ENCODE measurements at regions not wholly inside any gene's neighbourhood (a gene's known extent, or its start where the extent isn't known, plus 50 kb on each side); places are given as distances from the start of the nearest gene placed in this dataset.

GRCh38 chr10:52436664-52437063 is 122.6 kb downstream of the DKK1 start:
- no peak for TF ChIP-seq CTCF (IDR thresholded peaks at IDR 0.05; ENCODE audit: insufficient read depth, low read length, missing control alignments)
- no peak for DNase-seq (ENCODE audit: low read depth, low spot score)
- ChIA-PET CTCF (interaction anchor here (1.3 to 1.4 kb wide), 2 partner anchors 16 to 33 kb away, joined by 3 read pairs; no protein-coding TSS in a partner anchor), POLR2A (no interaction called here)
- H3K4me3 ChIP-seq (ENCODE audit: low read depth, low read length), result no peak overlapping the region

GRCh38 chr10:52437205-52437646 is 123.1 kb downstream of the DKK1 start:
- ChIA-PET CTCF (no interaction called here), POLR2A (no interaction called here)
- no peak for DNase-seq (ENCODE audit: low read depth, low spot score)
- TF ChIP-seq CTCF (IDR thresholded peaks at IDR 0.05; ENCODE audit: insufficient read depth, low read length, missing control alignments), result no peak
- H3K4me3 ChIP-seq (ENCODE audit: low read depth, low read length), result no peak overlapping the region

DNA sequence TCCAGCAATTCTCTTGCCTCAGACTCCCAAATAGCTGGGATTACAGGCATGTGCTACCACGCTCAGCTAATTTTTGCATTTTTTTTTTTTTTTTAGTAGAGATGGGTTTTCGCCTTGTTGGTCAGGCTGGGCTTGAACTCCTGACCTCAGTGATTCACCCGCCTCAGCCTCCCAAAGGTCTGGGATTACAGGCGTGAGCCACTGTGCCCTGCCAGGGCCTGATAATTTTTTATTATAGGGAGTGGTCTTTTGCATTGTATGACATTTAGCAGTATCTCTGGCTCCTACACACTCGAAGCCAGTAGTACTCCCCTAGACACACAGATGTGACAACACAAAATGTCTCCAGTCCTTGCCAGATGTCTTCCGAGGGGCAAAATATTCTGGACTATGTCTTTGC is 124.0 kb downstream of the DKK1 start:
- POLR2A ChIA-PET, result no interaction called here
- TF ChIP-seq CTCF (IDR thresholded peaks at IDR 0.05; ENCODE audit: insufficient read depth, low read length, missing control alignments), result no peak
- CTCF ChIA-PET, result no interaction called here

GRCh38 chr10:52440612-52441285 is 126.7 kb downstream of the DKK1 start:
- POLR2A ChIA-PET, result no interaction called here
- H3K4me3 ChIP-seq (ENCODE audit: low read depth, low read length), result no peak overlapping the region
- DNase-seq (ENCODE audit: low read depth, low spot score), result no peak
- no peak for TF ChIP-seq CTCF (IDR thresholded peaks at IDR 0.05; ENCODE audit: insufficient read depth, low read length, missing control alignments)
- CTCF ChIA-PET, result no interaction called here

More for the DNA sequence above, 124.0 kb downstream of the DKK1 start:
- DNase-seq (ENCODE audit: low read depth, low spot score), result no peak
- H3K4me3 ChIP-seq (ENCODE audit: low read depth, low read length), result no peak overlapping the region

GRCh38 chr10:52442576-52442975 is 128.5 kb downstream of the DKK1 start:
- no peak for DNase-seq (ENCODE audit: low read depth, low spot score)

More at GRCh38 chr10:52442576-52442975, 128.5 kb downstream of the DKK1 start:
- CTCF ChIA-PET, result interaction anchor here (1.1 to 1.8 kb wide), 2 partner anchors 46 to 135 kb away, joined by 3 to 6 read pairs; no protein-coding TSS in a partner anchor
- no peak for TF ChIP-seq CTCF (IDR thresholded peaks at IDR 0.05; ENCODE audit: insufficient read depth, low read length, missing control alignments)
- POLR2A ChIA-PET, result interaction anchor here (0.7 kb wide), 1 partner anchor 45 kb away, joined by 3 read pairs; no protein-coding TSS in a partner anchor
- no peak overlapping the region for H3K4me3 ChIP-seq (ENCODE audit: low read depth, low read length)
